ENCODE measurements at regions not wholly inside any gene's neighbourhood (a gene's known extent, or its start where the extent isn't known, plus 50 kb on each side); places are given as distances from the start of the nearest gene placed in this dataset.

DNA sequence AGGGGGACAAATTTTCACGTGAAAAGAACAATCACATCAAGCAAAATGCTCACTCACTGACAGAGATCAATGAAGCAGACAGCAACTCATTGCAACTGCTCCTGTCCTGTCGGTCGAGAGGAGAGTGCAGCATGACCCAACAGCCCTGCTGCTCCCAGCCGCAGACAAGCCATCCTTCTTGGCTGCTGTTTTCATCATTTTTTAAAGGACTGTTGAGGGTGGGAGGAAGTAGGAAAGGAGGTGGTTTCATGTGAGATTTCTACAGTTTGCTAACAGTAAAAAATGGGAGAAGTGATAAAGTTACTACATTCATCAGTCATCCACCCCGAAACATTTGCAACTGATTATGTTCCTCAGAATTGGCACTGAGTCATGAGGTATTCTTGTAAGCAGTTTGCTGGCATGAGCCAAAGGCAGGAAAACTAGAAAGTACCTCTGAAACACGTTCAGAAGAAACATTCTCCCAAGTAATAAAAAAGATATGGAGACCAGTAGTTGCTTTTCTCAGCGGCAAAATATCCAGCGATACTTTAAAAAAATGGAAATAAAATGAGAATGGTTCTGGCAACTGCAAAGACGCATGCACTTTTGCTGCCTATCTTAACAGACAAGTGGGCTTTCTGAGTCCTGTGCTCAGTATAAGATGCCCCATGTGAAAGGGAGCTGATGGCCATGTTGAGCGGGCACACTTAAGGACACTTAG, 72.0 kb upstream of the CLDN14 start:
- no peak for ATAC-seq
- H3K9me3 Mint-ChIP-seq: peaks cover 0 to 4% of the 10 kb centered on the region in 2 donors
- H3K36me3 Mint-ChIP-seq: no peaks in the 10 kb centered on the region
- no peak overlapping the region for H3K27ac Mint-ChIP-seq
- no peak for DNase-seq (ENCODE audit: low spot score in 2 of 2)

- peaks cover 0 to 5% of the 10 kb centered on the region in 2 donors for H3K9me3 Mint-ChIP-seq
- no peak for ATAC-seq
- no peak for DNase-seq (ENCODE audit: low spot score in 2 of 2)
- H3K36me3 Mint-ChIP-seq: no peaks in the 10 kb centered on the region
- H3K27ac Mint-ChIP-seq: no peak overlapping the region
Observed at GRCh38 chr21:36552434-36552785, 72.5 kb upstream of the CLDN14 start.

DNA sequence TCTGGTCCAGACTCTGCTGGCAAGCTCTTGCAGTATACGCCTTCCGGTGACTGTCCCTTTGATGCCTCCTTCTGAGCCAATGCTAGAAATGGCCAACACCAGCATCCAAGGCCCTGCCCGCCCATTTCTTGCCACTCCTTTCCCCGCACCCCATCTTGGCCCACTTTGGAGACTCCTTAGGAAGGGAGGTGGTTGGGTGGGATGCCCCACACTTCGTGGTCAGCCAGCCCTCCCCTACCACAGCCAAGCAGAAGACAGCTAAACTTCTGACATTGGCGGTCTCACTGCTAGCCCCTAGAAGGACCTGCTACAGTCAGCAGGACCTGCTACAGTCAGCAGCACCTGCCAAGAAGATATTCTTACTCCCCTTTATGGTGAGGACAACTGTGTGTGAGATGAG, 73.5 kb upstream of the CLDN14 start:
- no peaks in the 10 kb centered on the region for H3K36me3 Mint-ChIP-seq
- no peak for DNase-seq (ENCODE audit: low spot score in 2 of 2)
- H3K9me3 Mint-ChIP-seq: peaks cover 0 to 5% of the 10 kb centered on the region in 2 donors
- no peak overlapping the region for H3K27ac Mint-ChIP-seq
- ATAC-seq: no peak

DNA sequence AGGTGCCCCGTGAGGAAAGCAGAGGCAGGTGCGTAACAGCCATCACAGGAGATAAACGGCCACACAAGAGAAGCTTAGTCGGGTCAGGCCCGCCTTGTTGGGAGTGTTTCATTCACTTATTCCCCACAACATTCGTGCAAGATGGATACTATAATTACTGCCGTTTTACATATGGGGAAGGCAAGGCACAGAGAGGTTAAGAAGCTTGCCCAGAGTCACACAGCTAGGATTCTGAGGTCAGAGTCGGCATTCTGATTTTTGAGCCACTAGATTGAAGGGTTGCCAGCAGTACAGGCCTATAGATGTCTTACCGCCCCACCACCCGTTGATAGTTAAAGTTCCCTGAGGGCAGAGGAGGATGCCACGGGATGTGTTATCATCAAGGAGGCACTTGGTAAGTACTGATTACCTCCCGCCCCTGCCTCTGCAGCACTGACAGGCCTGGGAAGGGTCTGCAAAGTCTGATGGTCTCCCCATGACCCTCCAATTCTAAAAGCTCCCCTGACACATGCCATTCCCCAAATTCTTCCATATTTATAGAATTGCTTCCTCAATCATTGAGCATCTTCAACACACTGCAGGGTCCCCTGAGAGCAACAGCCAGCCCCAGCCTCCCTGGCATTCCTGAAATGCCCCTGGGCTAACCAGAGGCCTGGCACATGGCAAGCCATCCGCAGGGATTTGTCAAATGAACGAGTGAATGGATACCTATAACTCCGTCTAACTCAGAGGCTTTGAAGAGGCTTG, 74.7 kb upstream of the CLDN14 start:
- ATAC-seq (no peak), DNase-seq (ENCODE audit: low spot score in 2 of 2) (no peak)
- Mint-ChIP-seq H3K27ac (no peak overlapping the region), H3K36me3 (no peaks in the 10 kb centered on the region), H3K9me3 (peaks cover 0 to 5% of the 10 kb centered on the region in 2 donors)

GRCh38 chr21:36555199-36555800, 75.4 kb upstream of the CLDN14 start:
- H3K9me3 Mint-ChIP-seq: peaks cover 0 to 5% of the 10 kb centered on the region in 2 donors
- H3K36me3 Mint-ChIP-seq: no peaks in the 10 kb centered on the region
- H3K27ac Mint-ChIP-seq: no peak overlapping the region
- no peak for ATAC-seq
- no peak for DNase-seq (ENCODE audit: low spot score in 2 of 2)

GRCh38 chr21:36557316-36557715, 77.4 kb upstream of the CLDN14 start:
- DNase-seq (ENCODE audit: low spot score in 2 of 2) (no peak), ATAC-seq (no peak)
- no peak overlapping the region for H3K27ac Mint-ChIP-seq
- peaks cover 0 to 5% of the 10 kb centered on the region in 2 donors for H3K9me3 Mint-ChIP-seq
- H3K36me3 Mint-ChIP-seq: no peaks in the 10 kb centered on the region

DNA sequence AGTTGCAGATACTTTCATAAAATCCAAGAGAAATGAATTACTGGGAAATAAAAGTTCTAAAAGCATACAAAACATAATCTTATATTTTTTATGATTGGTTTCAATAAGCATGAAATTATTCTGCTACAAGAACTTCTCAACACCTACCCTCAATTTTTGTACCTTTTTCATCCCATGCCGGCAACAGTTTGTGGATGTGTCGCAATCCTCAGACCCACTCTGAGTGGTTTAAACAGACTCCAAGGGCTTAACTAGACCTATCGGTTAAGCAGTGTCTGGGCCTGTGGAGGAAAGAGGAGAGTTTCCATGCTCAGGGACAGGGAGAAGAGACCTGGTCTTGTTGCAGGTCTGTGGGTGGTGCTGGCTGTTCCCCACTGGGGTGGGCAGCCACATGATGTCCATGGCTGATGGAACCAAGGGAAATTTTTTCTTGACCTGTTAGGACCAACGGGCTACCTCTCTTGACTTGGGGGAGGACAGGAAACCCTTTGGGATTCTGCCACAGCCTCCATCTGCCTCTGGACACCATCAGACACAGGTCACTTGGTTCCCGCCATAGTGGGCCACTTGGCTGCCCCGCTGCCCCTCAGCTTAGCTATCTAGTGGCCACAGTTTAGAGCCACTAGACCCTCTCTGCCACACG, 81.1 kb upstream of the CLDN14 start:
- DNase-seq (ENCODE audit: low spot score in 2 of 2): no peak
- peaks cover 0 to 5% of the 10 kb centered on the region in 2 donors for H3K9me3 Mint-ChIP-seq

GRCh38 chr21:36563341-36563926, 83.5 kb upstream of the CLDN14 start:
- Mint-ChIP-seq H3K27ac (no peak overlapping the region), H3K36me3 (peaks cover 0 to 7% of the 10 kb centered on the region in 2 donors), H3K9me3 (no peaks in the 10 kb centered on the region)
- no peak for ATAC-seq
- DNase-seq (ENCODE audit: low spot score in 2 of 2): no peak

More for the DNA sequence above, 81.1 kb upstream of the CLDN14 start:
- H3K36me3 Mint-ChIP-seq: peaks cover 0 to 7% of the 10 kb centered on the region in 2 donors
- no peak overlapping the region for H3K27ac Mint-ChIP-seq
- no peak for ATAC-seq

- Mint-ChIP-seq H3K9me3 (no peaks in the 10 kb centered on the region), H3K27ac (no peak overlapping the region), H3K36me3 (peaks cover 0 to 7% of the 10 kb centered on the region in 2 donors)
- no peak for ATAC-seq
- DNase-seq (ENCODE audit: low spot score in 2 of 2): no peak
Observed at GRCh38 chr21:36564647-36565046, 84.7 kb upstream of the CLDN14 start.

DNA sequence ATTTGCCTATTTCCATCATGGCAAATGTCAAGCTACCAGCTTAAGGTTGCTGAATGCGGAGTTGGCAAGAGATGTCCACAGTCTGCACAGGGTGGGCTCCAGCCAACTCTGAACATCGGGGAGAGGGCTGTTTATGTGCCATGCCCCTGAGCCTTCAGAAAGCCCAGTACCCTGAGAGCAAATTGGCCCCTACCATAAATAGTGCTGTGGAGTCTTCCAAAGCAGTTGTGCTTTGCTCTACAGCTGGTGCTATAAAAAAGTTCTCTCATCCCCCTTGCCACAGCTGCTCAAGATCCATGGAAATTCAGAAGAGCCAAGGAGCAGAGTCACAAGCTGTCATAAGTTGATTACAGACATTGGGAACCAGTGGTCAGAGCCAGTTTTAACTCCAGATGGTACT, 85.6 kb upstream of the CLDN14 start:
- ATAC-seq: no peak
- Mint-ChIP-seq H3K27ac (no peak overlapping the region), H3K36me3 (peaks cover 0 to 7% of the 10 kb centered on the region in 2 donors), H3K9me3 (no peaks in the 10 kb centered on the region)
- no peak for DNase-seq (ENCODE audit: low spot score in 2 of 2)

- peaks cover 0 to 7% of the 10 kb centered on the region in 2 donors for H3K36me3 Mint-ChIP-seq
- no peak overlapping the region for H3K27ac Mint-ChIP-seq
- no peak for DNase-seq (ENCODE audit: low spot score in 2 of 2)
- no peak for ATAC-seq
- H3K9me3 Mint-ChIP-seq: no peaks in the 10 kb centered on the region
Observed at GRCh38 chr21:36566644-36567043, 86.7 kb upstream of the CLDN14 start.

GRCh38 chr21:36567216-36567885, 87.4 kb upstream of the CLDN14 start:
- Mint-ChIP-seq H3K36me3 (peaks cover 0 to 7% of the 10 kb centered on the region in 2 donors), H3K9me3 (no peaks in the 10 kb centered on the region), H3K27ac (no peak overlapping the region)
- DNase-seq (ENCODE audit: low spot score in 2 of 2): no peak
- no peak for ATAC-seq

DNA sequence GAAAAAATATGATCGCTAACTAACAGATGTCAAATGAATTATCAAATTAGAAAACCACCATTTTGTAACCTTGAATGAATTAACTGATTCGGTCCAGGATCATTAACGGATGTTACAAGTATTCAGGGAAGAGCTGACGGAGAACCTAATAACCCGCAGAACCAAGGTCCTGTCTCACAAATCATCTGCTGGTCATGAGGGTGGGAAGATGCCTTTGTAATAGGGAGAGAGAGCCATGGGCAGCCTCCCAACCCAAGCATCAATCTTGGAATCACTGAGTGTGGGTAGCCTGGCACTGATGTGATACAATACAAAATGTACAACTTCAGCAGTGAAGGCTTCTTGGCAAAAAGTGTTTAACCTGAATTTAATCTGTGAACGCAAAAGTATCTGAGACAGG, 89.6 kb upstream of the CLDN14 start:
- no peak for DNase-seq (ENCODE audit: low spot score in 2 of 2)
- H3K9me3 Mint-ChIP-seq: no peaks in the 10 kb centered on the region
- H3K27ac Mint-ChIP-seq: no peak overlapping the region
- no peak for ATAC-seq
- H3K36me3 Mint-ChIP-seq: peaks cover 0 to 2% of the 10 kb centered on the region in 2 donors

DNA sequence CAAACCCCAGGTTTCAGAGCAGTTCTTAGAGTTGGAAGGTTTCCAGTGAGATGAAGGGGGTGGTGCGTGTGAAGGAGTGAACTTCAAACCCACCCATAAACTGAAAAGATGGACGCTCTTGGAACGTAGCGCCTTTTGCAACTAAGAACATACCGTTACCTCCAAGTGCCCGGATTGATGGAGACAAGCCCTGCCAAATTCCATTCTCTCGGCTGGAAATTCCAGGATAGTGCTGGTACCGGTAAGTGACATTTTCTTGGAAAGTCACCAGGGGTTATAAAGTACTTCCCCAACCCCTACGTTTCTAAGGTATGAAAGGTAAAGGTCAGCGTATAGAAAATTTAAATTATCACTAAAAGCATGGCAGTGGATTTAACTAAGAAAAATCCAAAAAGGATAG, 91.6 kb upstream of the CLDN14 start:
- H3K27ac Mint-ChIP-seq: no peak overlapping the region
- H3K9me3 Mint-ChIP-seq: no peaks in the 10 kb centered on the region
- ATAC-seq (no peak), DNase-seq (ENCODE audit: low spot score in 2 of 2) (no peak)
- no peaks in the 10 kb centered on the region for H3K36me3 Mint-ChIP-seq

DNA sequence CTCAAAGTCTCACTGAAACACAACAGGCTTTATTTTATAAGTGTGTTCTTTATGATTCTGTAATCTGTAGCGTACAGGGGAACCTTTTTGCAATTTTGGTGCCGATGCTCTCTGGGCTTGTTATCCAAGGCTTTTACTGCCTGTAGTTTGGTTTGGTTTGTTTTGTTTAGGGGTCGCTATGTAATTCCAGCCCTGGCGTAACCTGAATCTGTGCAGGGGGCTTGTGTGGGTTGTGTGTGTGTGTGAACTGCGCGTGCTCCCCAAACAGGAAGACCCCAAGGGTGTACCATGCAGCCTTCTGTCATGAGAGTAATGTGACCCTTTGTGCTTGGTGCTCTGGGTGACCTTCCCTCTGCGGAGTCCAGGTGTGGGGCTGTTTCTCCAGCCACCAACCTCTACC, 92.1 kb upstream of the CLDN14 start:
- no peak for DNase-seq (ENCODE audit: low spot score in 2 of 2)
- no peak for ATAC-seq
- H3K9me3 Mint-ChIP-seq: no peaks in the 10 kb centered on the region

DNA sequence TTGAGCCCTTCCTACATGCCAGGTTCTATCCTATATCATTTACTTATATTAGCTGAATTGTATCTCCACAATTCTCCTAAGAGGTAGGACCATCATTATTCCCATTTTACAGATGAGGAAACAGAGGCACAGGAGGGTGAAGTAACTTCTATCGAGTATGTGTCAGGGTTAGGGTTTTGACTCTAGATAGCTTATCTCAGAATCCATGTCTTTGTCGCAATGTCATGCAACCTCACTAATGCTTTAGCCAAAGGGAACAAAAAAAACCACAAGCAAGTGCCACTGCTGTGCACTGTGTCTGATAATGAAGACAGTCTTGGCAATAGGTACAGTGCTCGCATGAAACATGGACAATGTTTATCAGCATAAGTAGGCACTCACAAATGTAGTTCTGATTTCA, 95.4 kb upstream of the CLDN14 start:
- Mint-ChIP-seq H3K27ac (no peak overlapping the region), H3K9me3 (no peaks in the 10 kb centered on the region), H3K36me3 (no peaks in the 10 kb centered on the region)
- no peak for ATAC-seq
- no peak for DNase-seq (ENCODE audit: low spot score in 2 of 2)

More for the DNA sequence above, 92.1 kb upstream of the CLDN14 start:
- H3K27ac Mint-ChIP-seq: no peak overlapping the region
- no peaks in the 10 kb centered on the region for H3K36me3 Mint-ChIP-seq
